ENCODE measurements at regions not wholly inside any gene's neighbourhood (a gene's known extent, or its start where the extent isn't known, plus 50 kb on each side); places are given as distances from the start of the nearest gene placed in this dataset.

GRCh38 chr6:139711804-139712585 is 337.5 kb upstream of the CITED2 start:
- TF ChIP-seq POLR2A (conservative IDR thresholded peaks at IDR 0.05) (no peak), XRCC5 (IDR thresholded peaks at IDR 0.05; ENCODE audit: low read depth, low read length) (no peak), USF2 (CRISPR knock-in tag; IDR thresholded peaks at IDR 0.05) (no peak)

Measured in K562 (cell line).